Ectodermal cell (in vitro differentiated cells): ENCODE measurements at regions not wholly inside any gene's neighbourhood (a gene's known extent, or its start where the extent isn't known, plus 50 kb on each side); places are given as distances from the start of the nearest gene placed in this dataset.

Experiments
- H3K27ac ChIP-seq: 2 replicates; pipeline ENCODE4 v1.7.0; 2013; ENCODE audit warnings: mild to moderate bottlenecking, low read depth, low read length; ENCODE audit not compliant: insufficient read depth, poor library complexity, severe bottlenecking
- H3K27me3 ChIP-seq: 2 replicates; pipeline ENCODE4 v1.7.0; 2013; ENCODE audit warnings: mild to moderate bottlenecking, low read length; ENCODE audit not compliant: insufficient read depth, control insufficient read depth, poor library complexity, severe bottlenecking
- H3K36me3 ChIP-seq: one replicate; pipeline ENCODE4 v1.7.0; 2013; ENCODE audit warnings: low read length; ENCODE audit not compliant: control insufficient read depth, insufficient read depth
- H3K4me1 ChIP-seq: one replicate; pipeline ENCODE4 v1.7.0; 2013; ENCODE audit warnings: low read length; ENCODE audit not compliant: control insufficient read depth, insufficient read depth
- H3K4me3 ChIP-seq: 2 replicates; pipeline ENCODE4 v1.7.0; 2013; ENCODE audit warnings: low read depth, low read length, control low read depth; ENCODE audit not compliant: insufficient read depth
- H3K9me3 ChIP-seq: 2 replicates; pipeline ENCODE4 v1.7.0; 2013; ENCODE audit warnings: mild to moderate bottlenecking, low read length, moderate library complexity; ENCODE audit not compliant: control insufficient read depth
- whole genome bisulfite sequencing, 2 experiments: methylation state at CpG; one replicate each; pipeline ENCODE4 v1.1.7; 2013; ENCODE audit warnings: missing lambda C conversion rate in 2 of 2; 5-methylcytosine and 5-hydroxymethylcytosine counted together

DNA sequence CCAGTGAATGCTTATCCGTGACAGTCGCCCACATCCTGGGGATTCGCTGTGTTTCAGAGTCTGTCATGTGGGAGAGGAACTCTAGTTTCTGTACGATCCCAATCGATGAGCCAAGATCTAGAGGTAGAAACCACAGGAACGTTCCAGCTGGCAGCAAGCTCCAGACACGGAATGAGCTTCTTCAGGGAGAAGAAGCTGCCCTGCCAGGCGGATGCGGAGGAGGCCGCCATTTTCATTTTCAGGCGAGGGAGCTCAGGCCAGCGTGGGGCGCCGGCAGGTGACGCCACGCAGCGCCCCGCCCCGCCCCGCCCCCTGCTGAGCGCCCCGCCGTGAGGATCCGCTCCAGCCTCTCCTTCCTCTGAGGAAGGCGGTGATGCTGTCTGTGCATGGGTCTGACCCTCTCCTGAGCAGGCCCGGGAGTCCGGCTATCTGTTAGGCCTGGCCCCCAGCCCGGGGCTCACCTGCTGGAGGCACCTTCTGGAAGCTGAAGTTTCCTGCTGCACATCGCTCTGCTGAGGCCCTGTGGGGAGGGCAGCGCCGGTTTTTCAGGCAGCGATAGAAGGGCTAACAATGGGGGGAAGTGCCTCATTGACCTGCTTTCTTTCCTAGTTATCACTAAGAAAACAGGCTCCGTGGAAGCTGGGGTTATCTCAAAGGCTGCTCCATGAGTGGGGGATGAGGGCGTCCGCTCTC lies 147.5 kb downstream of the ERMARD start:
- Histone ChIP-seq H3K36me3 (no peaks in the 10 kb centered on the region), H3K27me3 (no peaks in the 10 kb centered on the region), H3K4me1 (no peaks in the 10 kb centered on the region), H3K4me3 (no peak overlapping the region), H3K9me3 (no peaks in the 10 kb centered on the region), H3K27ac (no peak overlapping the region)
- WGBS, 2 experiments = 91% methylated on average over 35 of the region's 35 CpGs

DNA sequence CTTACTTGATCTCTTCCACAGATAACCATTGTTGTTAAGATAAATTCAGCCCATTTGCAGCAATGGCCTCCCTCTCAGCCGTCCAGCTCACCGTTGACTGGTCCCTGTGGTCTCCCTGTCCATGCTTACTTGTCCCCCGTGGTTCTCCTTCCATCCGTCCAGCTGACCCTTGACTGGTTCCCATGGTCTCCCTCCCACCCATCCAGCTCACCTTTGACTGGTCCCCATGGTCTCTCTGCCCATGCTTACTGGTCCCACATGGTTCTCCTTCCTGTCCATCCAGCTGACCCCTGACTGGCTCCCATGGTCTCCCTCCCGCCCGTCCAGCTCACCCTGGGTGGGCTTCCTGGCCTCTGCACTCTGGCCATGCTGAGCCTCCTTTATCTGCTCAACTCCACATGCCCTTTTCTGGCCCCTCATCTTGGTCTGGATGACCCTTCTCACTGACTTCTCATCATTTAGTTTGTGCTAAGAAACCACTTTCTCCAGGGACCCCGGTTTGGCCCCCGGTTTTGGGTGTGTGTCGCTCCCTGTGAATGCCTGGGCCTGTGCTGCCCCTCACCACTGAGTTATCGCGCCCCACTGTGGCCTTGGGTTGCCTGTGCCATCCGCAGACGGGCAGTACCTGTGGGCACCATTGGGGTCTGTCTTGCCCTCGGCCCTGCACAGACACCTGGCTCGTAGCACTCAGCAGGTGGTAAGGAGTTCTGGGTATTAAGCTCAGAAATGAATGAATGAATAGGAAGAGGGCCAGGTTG lies 146.4 kb downstream of the ERMARD start:
- no peaks in the 10 kb centered on the region for H3K9me3 ChIP-seq
- WGBS, 2 experiments = 93 to 95% methylated on average over 15 of the region's 15 CpGs
- no peak overlapping the region for H3K27ac ChIP-seq
- no peaks in the 10 kb centered on the region for H3K27me3 ChIP-seq
- H3K4me1 ChIP-seq = no peaks in the 10 kb centered on the region
- no peak overlapping the region for H3K4me3 ChIP-seq
- no peaks in the 10 kb centered on the region for H3K36me3 ChIP-seq

DNA sequence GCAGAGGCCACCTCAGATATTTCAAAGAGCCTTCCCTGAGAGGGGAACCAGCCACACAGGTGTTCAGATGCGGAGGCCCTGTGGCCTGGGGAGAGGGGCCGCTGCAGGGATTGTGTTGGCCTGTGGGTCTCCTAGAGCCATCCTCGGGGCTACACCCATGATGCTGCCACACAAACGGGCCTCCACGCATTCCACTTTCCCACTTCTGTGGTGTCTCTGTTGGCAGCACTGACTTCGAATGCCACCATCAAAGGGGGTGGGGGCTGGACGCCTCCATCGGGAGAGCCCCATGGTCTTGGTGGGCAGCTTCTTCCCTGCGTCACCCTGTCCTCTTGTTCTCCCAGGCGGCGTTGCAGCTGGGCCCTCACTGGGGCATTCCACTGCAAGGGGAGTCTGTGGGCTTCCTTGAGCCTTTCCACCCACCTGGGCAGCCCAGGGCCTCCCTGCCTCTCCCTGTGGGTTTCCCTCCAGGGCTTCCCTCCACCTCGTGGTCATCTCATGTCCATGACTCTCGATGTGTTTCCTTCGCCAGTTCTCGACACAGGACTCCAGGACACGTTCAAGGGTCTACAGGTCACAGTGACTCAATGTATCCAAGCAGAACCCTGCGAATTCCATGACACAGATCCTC lies 145.5 kb downstream of the ERMARD start:
- Histone ChIP-seq H3K4me3 (no peak overlapping the region), H3K9me3 (no peaks in the 10 kb centered on the region), H3K36me3 (no peaks in the 10 kb centered on the region), H3K27me3 (no peaks in the 10 kb centered on the region), H3K27ac (no peak overlapping the region), H3K4me1 (no peaks in the 10 kb centered on the region)
- 93% methylated on average over 17 of the region's 17 CpGs for WGBS, 2 experiments

DNA sequence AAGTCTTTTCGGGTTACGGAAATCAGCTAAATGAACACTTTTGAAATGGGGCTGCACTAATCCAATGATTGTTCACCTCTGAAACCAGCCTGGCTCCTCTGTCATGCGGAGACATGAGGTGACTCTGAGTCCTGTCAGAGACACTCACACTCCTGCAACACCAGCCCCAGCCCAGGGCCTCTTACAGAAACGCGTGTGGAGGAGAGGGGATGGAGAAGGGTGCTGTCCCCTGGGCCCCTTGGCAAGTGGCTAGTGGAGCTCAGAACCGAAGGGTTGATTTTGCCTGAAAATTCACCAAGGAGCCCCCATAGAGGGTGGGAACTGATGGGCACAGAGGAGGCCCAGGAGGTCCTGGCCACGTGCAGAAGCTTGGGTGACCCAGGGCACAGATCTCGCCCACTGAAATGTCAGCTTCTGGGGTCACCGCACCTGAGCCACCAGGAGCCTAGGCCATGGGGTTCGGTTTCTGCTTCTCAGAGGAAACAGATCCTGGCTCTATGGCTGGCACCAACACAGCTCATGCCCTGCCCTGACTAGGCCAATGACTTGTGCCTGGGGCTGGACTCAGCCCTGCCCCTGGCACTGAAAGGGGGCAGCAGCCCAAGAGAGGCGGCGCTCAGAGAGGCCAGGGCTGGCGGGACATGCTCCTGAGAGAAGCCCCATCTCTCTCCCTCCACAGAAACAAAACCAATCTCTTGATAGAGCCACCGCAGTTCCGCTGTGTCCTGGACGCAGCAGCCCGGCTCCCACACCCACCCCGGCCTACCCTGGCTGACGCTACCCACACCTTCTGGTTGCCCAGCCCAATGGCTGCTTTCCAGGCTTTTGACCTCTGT lies 144.7 kb downstream of the ERMARD start:
- Histone ChIP-seq H3K36me3 (no peaks in the 10 kb centered on the region), H3K27ac (no peak overlapping the region), H3K9me3 (no peaks in the 10 kb centered on the region), H3K4me3 (no peak overlapping the region), H3K27me3 (no peaks in the 10 kb centered on the region), H3K4me1 (no peaks in the 10 kb centered on the region)
- 95 to 96% methylated on average over 19 of the region's 19 CpGs for WGBS, 2 experiments

DNA sequence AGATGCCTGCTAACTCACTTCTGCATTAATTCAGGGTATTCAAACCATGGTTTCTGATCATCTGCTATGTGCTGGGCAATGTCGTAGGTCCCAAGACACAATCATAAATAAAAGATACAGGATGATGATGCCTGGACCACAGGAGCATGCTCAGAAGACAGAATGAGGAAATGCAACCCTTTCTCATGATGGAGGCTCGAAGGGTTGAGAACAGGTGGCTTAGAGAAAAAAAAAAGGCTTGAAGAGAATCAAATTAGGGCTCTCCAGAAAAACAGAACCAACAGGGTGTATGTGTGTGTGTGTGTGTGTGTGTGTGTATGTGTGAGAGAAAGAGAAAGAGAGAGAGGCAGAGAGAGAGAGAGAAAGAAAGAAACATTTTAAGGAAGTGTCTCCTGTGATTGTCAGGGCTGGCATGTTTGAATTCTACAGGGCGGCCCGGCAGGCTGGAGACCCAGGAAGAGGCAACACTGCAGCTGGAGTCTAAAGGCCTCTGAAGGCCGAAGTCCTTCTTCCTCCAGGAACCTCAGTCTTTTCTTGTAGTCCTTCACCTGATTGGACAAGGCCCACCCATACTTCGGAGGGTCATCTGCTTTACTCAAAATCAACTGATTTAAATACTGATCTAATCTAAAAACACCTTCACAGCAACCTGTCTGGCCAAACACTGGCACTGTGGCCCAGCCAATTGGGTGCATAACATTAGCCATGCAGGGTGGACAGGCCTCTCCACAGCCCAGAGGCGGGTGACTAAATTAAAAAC lies 143.8 kb downstream of the ERMARD start:
- no peak overlapping the region for H3K4me3 ChIP-seq
- H3K36me3 ChIP-seq = no peaks in the 10 kb centered on the region
- WGBS, 2 experiments = 88 to 89% methylated on average over 7 of the region's 7 CpGs
- H3K4me1 ChIP-seq = no peaks in the 10 kb centered on the region
- H3K27me3 ChIP-seq = no peaks in the 10 kb centered on the region
- no peak overlapping the region for H3K27ac ChIP-seq
- H3K9me3 ChIP-seq = no peaks in the 10 kb centered on the region

DNA sequence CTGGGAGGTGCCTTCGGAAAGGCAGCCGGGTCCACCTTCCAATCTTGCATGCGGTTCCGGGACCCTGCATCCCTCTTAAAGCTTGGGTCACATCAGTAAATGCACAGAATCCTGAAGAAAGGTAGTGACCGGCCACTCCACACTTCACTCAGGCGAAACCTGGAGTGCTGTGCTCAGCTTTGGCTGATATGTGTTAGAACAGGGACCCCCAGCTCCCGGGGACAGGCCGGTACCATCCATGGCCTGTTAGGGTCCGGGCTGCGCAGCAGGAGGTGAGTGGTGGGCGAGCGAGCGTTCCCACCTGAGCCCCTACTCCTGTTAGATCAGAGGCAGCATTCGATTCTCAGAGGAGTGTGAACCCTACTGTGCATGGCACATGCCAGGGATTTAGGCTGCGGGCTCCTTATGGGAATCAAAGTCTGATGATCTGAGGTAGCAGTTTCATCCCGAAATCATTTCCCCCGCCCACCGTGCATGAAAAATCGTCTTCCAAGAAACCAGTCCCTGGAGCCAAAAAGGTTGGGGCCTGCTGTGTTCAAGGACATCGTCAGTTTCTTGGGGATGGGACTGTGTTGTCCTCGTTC lies 143.0 kb downstream of the ERMARD start:
- Histone ChIP-seq H3K4me1 (no peaks in the 10 kb centered on the region), H3K4me3 (no peak overlapping the region), H3K27ac (no peak overlapping the region), H3K9me3 (no peaks in the 10 kb centered on the region), H3K36me3 (no peaks in the 10 kb centered on the region), H3K27me3 (no peaks in the 10 kb centered on the region)
- 94 to 96% methylated on average over 21 of the region's 21 CpGs for WGBS, 2 experiments

DNA sequence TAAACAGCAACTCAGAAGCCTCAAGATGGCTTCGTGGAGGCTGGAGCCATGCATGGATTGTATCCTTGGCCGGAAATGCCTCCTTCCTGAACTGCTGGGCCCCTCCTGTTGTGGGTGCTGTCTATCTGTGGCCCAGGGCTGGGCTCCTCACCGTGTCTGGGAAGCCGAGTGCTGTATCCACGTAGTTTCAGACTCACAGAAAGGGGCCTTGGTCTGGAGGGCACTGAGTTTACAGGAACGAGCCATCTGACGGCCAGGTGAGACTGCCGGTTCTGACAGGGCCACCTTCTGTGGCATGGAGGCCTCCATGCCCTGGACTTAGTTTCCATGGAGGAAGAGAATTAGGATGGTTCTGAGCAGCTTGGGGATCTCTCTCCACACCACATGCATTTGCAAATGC lies 142.2 kb downstream of the ERMARD start:
- H3K9me3 ChIP-seq = no peaks in the 10 kb centered on the region
- no peak overlapping the region for H3K4me3 ChIP-seq
- H3K27ac ChIP-seq = no peak overlapping the region
- no peaks in the 10 kb centered on the region for H3K4me1 ChIP-seq
- H3K27me3 ChIP-seq = no peaks in the 10 kb centered on the region
- WGBS, 2 experiments = 92 to 94% methylated on average over 8 of the region's 8 CpGs
- H3K36me3 ChIP-seq = no peaks in the 10 kb centered on the region

DNA sequence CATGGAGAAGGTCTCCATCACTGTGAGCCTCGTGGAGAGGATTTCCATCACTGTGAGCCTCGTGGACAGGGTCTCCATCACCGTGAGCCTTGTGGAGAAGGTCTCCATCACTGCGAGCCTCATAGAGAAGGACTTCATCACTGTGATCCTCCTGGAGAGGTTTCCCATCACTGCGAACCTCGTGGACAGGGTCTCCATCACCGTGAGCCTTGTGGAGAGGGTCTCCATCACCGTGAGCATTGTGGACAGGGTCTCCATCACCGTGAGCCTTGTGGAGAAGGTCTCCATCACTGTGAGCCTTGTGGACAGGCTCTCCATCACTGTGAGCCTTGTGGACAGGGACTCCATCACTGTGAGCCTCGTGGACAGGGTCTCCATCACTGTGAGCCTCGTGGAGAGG lies 140.4 kb downstream of the ERMARD start:
- H3K27me3 ChIP-seq = no peaks in the 10 kb centered on the region
- H3K9me3 ChIP-seq = no peaks in the 10 kb centered on the region
- no peak overlapping the region for H3K27ac ChIP-seq
- 76 to 82% methylated on average over 11 of the region's 11 CpGs for WGBS, 2 experiments
- no peak overlapping the region for H3K4me3 ChIP-seq
- no peaks in the 10 kb centered on the region for H3K36me3 ChIP-seq
- no peaks in the 10 kb centered on the region for H3K4me1 ChIP-seq

DNA sequence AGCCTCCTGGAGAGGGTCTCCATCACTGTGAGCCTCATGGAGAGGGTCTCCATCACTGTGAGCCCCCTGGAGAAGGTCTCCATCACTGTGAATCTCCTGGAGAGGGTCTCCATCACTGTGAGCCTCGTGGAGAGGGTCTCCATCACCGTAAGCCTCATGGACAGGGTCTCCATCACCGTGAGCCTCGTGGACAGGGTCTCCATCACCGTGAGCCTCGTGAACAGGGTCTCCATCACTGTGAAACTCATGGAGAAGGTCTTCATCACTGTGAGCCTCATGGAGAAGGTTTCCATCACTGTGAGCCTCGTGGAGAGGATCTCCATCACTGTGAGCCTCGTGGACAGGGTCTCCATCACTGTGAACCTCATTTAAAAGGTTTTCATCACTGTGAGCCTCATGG lies 140.0 kb downstream of the ERMARD start:
- Histone ChIP-seq H3K36me3 (no peaks in the 10 kb centered on the region), H3K9me3 (no peaks in the 10 kb centered on the region), H3K27me3 (no peaks in the 10 kb centered on the region), H3K4me3 (no peak overlapping the region), H3K27ac (no peak overlapping the region), H3K4me1 (no peaks in the 10 kb centered on the region)
- WGBS, 2 experiments = 79 to 86% methylated on average over 8 of the region's 8 CpGs
